HG03520 (cell line): ENCODE measurements at regions not wholly inside any gene's neighbourhood (a gene's known extent, or its start where the extent isn't known, plus 50 kb on each side); places are given as distances from the start of the nearest gene placed in this dataset.

Source experiments
- ATAC-seq: cut with Tn5 transposase; IDR thresholded peaks from one replicate; pipeline ENCODE4 v1.9.1; 2021; ENCODE audit warnings: mild to moderate bottlenecking, moderate library complexity; ENCODE audit not compliant: unreplicated experiment

- ATAC-seq: no peak
Measured at GRCh38 chr11:112634551-112634950, 326.7 kb upstream of the NCAM1 start.

- no peak for ATAC-seq
Measured at GRCh38 chr11:112634995-112635737, 326.1 kb upstream of the NCAM1 start.

GRCh38 chr11:112637076-112637475, 324.1 kb upstream of the NCAM1 start:
- no peak for ATAC-seq

- no peak for ATAC-seq
Measured at GRCh38 chr11:112637876-112638275, 323.3 kb upstream of the NCAM1 start.

- no peak for ATAC-seq
Measured at GRCh38 chr11:112639469-112639868, 321.8 kb upstream of the NCAM1 start.

- ATAC-seq: no peak
Measured at GRCh38 chr11:112643416-112643815, 317.8 kb upstream of the NCAM1 start.

- ATAC-seq: peak; percentile 71
Measured at GRCh38 chr11:112644410-112645131, 316.6 kb upstream of the NCAM1 start.

- no peak for ATAC-seq
Measured at GRCh38 chr11:112649856-112650255, 311.4 kb upstream of the NCAM1 start.

GRCh38 chr11:112650527-112650926, 310.7 kb upstream of the NCAM1 start:
- ATAC-seq: no peak

GRCh38 chr11:112651386-112651785, 309.8 kb upstream of the NCAM1 start:
- no peak for ATAC-seq

- ATAC-seq: no peak
Measured at GRCh38 chr11:112652786-112653390, 308.3 kb upstream of the NCAM1 start.

- ATAC-seq: no peak
Measured at GRCh38 chr11:112655371-112655770, 305.8 kb upstream of the NCAM1 start.

GRCh38 chr11:112656772-112657428, 304.3 kb upstream of the NCAM1 start:
- ATAC-seq: no peak

GRCh38 chr11:112658431-112658878, 302.8 kb upstream of the NCAM1 start:
- ATAC-seq: no peak

GRCh38 chr11:112661146-112661545, 300.1 kb upstream of the NCAM1 start:
- ATAC-seq: no peak

GRCh38 chr11:112661571-112661970, 299.6 kb upstream of the NCAM1 start:
- no peak for ATAC-seq

- no peak for ATAC-seq
Measured at GRCh38 chr11:112662554-112662953, 298.7 kb upstream of the NCAM1 start.

GRCh38 chr11:112663947-112664634, 297.1 kb upstream of the NCAM1 start:
- ATAC-seq: no peak

- no peak for ATAC-seq
Measured at GRCh38 chr11:112665291-112665690, 295.9 kb upstream of the NCAM1 start.

GRCh38 chr11:112666253-112666652, 295.0 kb upstream of the NCAM1 start:
- ATAC-seq: no peak
